Lower lobe of right lung (tissue), 2 donors: ENCODE measurements at regions not wholly inside any gene's neighbourhood (a gene's known extent, or its start where the extent isn't known, plus 50 kb on each side); places are given as distances from the start of the nearest gene placed in this dataset.

Source experiments
- ATAC-seq, 2 donors: fragments of 200-7000 bp; cut with Tn5 transposase; one replicate each; pipeline ENCODE4 v1.9.1; 2020 to 2022; ENCODE audit warnings: mild to moderate bottlenecking in 2 of 2, moderate library complexity in 2 of 2
- DNase-seq: peaks from one replicate; pipeline ENCODE4 v3.0.0-alpha.2; 2020
- H3K27ac ChIP-seq: fragments of 200-600 bp; one replicate; pipeline ENCODE4 v1.8.0; 2022
- H3K27me3 ChIP-seq: fragments of 200-600 bp; one replicate; pipeline ENCODE4 v1.8.0; 2022; ENCODE audit warnings: low read depth
- H3K36me3 ChIP-seq: fragments of 200-600 bp; one replicate; pipeline ENCODE4 v1.8.0; 2022; ENCODE audit warnings: mild to moderate bottlenecking
- H3K4me1 ChIP-seq: fragments of 200-600 bp; one replicate; pipeline ENCODE4 v1.8.0; 2022
- H3K4me3 ChIP-seq: fragments of 200-600 bp; one replicate; pipeline ENCODE4 v1.8.0; 2022; ENCODE audit warnings: mild to moderate bottlenecking
- H3K9me3 ChIP-seq: fragments of 200-600 bp; one replicate; pipeline ENCODE4 v1.8.0; 2022
- intact Hi-C: fragments of 100-400 bp; cut with DNase I; formaldehyde crosslinking; loops from one replicate; pipeline ENCODE4 v1.11.0; 2022
- TF ChIP-seq, protein P1 (sequence below): fragments of 200-600 bp; IDR thresholded peaks from one replicate; pipeline ENCODE4 v1.8.0; 2022; ENCODE audit warnings: antibody characterized with exemption, mild to moderate bottlenecking
- donor health status: DM: no; HTN: yes; CAD: no; lungs with severe emphysema.

DNA sequence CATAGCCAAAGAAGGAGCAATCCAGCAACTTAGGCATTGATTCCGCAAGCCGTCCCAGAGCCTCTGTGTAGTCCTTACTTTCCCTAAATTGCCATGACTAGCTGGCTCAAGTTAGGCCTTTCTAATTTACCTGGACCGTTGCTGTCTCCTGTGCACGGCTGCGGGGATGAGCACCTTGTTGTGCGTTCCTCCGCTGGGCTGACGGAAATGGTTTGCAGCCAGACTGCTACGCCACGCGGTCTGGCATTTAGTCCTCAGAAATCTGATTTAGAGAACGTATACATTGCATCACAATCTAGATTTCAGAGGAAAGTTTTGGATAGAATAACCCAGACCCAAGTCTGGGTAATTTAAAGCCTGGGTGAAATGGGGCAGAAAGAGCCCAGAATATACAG lies 133.2 kb upstream of the ARHGAP5 start:
- Histone ChIP-seq H3K4me3 (no peak overlapping the region), H3K4me1 (no peaks in the 10 kb centered on the region), H3K36me3 (no peaks in the 10 kb centered on the region), H3K27me3 (no peaks in the 10 kb centered on the region), H3K9me3 (no peaks in the 10 kb centered on the region), H3K27ac (no peak overlapping the region)
- TF ChIP-seq, protein P1, sequence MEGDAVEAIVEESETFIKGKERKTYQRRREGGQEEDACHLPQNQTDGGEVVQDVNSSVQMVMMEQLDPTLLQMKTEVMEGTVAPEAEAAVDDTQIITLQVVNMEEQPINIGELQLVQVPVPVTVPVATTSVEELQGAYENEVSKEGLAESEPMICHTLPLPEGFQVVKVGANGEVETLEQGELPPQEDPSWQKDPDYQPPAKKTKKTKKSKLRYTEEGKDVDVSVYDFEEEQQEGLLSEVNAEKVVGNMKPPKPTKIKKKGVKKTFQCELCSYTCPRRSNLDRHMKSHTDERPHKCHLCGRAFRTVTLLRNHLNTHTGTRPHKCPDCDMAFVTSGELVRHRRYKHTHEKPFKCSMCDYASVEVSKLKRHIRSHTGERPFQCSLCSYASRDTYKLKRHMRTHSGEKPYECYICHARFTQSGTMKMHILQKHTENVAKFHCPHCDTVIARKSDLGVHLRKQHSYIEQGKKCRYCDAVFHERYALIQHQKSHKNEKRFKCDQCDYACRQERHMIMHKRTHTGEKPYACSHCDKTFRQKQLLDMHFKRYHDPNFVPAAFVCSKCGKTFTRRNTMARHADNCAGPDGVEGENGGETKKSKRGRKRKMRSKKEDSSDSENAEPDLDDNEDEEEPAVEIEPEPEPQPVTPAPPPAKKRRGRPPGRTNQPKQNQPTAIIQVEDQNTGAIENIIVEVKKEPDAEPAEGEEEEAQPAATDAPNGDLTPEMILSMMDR = no peak
- intact Hi-C loops = no loop called here
- no peak for DNase-seq
- ATAC-seq = no peak

DNA sequence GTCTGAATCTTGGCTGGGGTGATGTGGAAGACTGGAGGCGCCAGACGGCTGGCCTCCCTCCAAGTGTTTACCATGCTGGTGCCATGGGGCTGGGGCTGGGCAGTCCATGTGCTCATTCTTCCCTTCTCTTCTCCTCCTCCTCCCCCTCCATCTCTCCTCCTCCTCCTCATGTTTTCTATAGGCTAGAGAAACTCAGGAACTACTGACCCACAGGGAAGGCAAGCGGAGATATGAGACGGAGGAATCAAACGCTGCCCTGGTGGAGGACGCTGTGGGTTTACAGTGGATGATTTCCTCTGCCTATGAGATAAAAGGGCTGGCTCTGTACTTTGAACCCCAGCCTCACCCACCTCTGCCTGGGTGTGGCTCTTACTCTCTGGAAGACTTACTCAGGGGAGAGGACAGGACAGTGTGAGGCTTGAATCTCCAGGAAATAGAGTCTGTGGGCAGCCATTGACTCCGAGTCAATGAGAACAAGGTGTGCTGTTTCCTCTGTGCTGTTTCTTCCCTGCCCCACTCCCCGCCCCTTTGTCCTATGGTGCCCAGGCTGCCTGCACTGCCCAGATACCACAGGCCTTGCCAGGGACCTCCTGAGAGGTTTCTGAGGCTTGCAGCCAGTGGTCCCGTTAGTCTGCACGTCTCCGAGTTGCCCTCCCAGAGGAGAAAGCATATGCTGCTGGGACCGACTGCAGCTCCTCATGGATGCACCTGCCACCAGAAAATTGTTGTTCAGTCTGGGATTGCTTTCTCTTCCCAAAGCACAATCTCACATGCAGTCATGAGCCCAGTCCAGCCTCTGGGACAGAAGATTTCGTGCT lies 132.6 kb upstream of the ARHGAP5 start:
- H3K36me3 ChIP-seq = no peaks in the 10 kb centered on the region
- no peak for DNase-seq
- no peak overlapping the region for H3K4me3 ChIP-seq
- TF ChIP-seq, protein P1 = no peak
- ATAC-seq = peak in 1 of 2 donors; percentile 21
- no peak overlapping the region for H3K27ac ChIP-seq
- H3K4me1 ChIP-seq = no peaks in the 10 kb centered on the region
- H3K27me3 ChIP-seq = no peaks in the 10 kb centered on the region
- intact Hi-C loops = no loop called here
- H3K9me3 ChIP-seq = no peaks in the 10 kb centered on the region

DNA sequence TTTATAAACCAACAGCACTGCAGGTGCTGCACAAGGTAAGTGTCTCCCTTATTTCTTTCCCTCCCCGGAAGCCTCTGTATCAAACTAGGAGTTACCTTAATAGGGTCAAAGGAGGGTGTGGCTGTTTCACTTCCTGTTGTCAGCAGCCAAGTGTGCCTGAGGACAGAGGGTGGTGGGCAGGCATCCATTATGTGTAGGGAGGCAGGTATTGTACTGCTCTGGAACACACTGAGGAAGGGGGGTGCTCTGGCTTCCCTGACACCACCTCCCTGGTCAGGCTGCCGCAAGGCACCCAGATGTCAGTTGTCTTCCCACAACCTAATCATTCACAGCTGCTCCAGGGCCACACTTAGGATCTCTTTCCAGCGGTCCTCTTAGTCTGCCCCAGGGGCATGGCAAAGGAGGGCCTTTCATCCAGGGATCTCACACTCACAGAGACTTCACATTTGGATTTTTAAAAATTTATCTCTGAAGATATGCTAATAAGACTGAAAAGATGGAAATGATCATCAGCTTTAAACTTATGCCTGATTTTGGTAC lies 132.0 kb upstream of the ARHGAP5 start:
- DNase-seq = no peak
- intact Hi-C loops = no loop called here
- Histone ChIP-seq H3K4me1 (no peaks in the 10 kb centered on the region), H3K4me3 (no peak overlapping the region), H3K27me3 (no peaks in the 10 kb centered on the region), H3K27ac (no peak overlapping the region), H3K36me3 (no peaks in the 10 kb centered on the region), H3K9me3 (no peaks in the 10 kb centered on the region)
- peak; percentile 16 to 39 for ATAC-seq
- TF ChIP-seq, protein P1 = no peak

DNA sequence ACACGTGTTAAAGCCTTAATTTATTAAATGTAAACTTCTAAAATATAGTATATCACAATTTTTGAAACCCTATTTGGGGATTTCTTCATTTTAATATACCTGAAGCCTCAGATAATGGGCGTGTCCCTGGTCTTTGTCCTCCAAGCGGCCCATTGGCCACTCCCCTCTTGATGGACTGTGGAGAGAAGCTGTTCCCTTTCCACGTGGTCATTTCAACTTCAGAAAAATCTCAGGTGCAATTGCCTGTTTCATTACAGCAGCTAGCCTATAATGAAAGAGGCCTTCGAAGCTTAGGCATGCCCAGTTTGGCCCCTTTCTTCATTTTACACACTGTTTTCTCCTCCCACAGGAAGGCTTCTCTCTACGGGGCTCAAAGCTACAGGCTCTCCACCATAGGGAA lies 131.4 kb upstream of the ARHGAP5 start:
- H3K36me3 ChIP-seq = no peaks in the 10 kb centered on the region
- TF ChIP-seq, protein P1 = no peak
- H3K27me3 ChIP-seq = no peaks in the 10 kb centered on the region
- intact Hi-C loops = no loop called here
- H3K4me1 ChIP-seq = peaks cover 2% of the 10 kb centered on the region
- no peak overlapping the region for H3K27ac ChIP-seq
- DNase-seq (no peak), ATAC-seq (no peak)
- no peaks in the 10 kb centered on the region for H3K9me3 ChIP-seq
- H3K4me3 ChIP-seq = no peak overlapping the region

DNA sequence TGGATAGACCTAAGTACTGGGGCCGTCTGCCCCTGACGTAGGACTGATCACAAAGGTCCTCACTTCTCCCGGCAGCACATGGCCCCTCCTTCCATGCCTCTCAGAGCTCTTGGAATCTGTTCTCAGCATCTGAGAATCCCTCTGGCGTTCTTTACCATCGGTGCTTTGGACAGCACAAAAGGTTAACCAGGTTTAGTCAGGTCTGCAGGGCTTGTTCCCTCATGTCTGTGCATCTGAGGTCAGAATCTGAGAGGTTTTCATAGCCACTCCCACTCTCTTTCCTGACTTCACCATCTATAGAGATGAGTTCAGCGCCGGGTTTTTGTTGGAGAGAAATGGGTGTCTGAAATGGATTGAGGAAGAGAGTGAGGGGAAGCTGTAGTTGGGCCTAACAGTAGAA lies 130.0 kb upstream of the ARHGAP5 start:
- Histone ChIP-seq H3K36me3 (no peaks in the 10 kb centered on the region), H3K4me1 (peaks cover 9% of the 10 kb centered on the region), H3K9me3 (no peaks in the 10 kb centered on the region), H3K27ac (no peak overlapping the region), H3K4me3 (no peak overlapping the region), H3K27me3 (no peaks in the 10 kb centered on the region)
- intact Hi-C loops = no loop called here
- TF ChIP-seq, protein P1 = no peak
- DNase-seq (no peak), ATAC-seq (no peak)
